Activated B cell treated with CpG ODN at 0.5 μM for 24 hours (primary cell): ENCODE measurements at regions not wholly inside any gene's neighbourhood (a gene's known extent, or its start where the extent isn't known, plus 50 kb on each side); places are given as distances from the start of the nearest gene placed in this dataset.

ENCODE experiments used
- ATAC-seq: fragments of 200-7000 bp; cut with Tn5 transposase; one replicate; pipeline ENCODE4 v1.10.0; 2021; ENCODE audit warnings: low read depth, mild to moderate bottlenecking, moderate library complexity
- CTCF ChIA-PET: fragments of 350-600 bp; sonication (Branson Sonifier 250); formaldehyde crosslinking; loops from one replicate; lab custom pipeline; 2021; ENCODE audit warnings: antibody characterized with exemption; lab: Charles Lee
- POLR2A ChIA-PET: fragments of 350-600 bp; sonication (Branson Sonifier 250); formaldehyde crosslinking; loops from one replicate; lab custom pipeline; 2021; ENCODE audit warnings: antibody characterized with exemption; lab: Charles Lee
- DNase-seq: peaks from one replicate; pipeline ENCODE4 v3.0.0; 2022
- H3K27ac Mint-ChIP-seq: one replicate; pipeline ENCODE4 v1.8.0; 2020; ENCODE audit warnings: mixed read lengths
- H3K27me3 Mint-ChIP-seq: one replicate; pipeline ENCODE4 v1.8.0; 2021; ENCODE audit warnings: mixed read lengths
- H3K36me3 Mint-ChIP-seq: one replicate; pipeline ENCODE4 v1.8.0; 2021; ENCODE audit warnings: low read depth, mixed read lengths
- H3K4me1 Mint-ChIP-seq: one replicate; pipeline ENCODE4 v1.8.0; 2021; ENCODE audit warnings: mixed read lengths
- H3K4me3 Mint-ChIP-seq: one replicate; pipeline ENCODE4 v1.8.0; 2020; ENCODE audit warnings: mild to moderate bottlenecking, mixed read lengths
- H3K9me3 Mint-ChIP-seq: one replicate; pipeline ENCODE4 v1.8.0; 2020; ENCODE audit warnings: mixed read lengths
- CTCF ChIP-seq: fragments of 200-600 bp; IDR thresholded peaks from one replicate; pipeline ENCODE4 v1.8.0; 2022; ENCODE audit warnings: antibody characterized with exemption, mild to moderate bottlenecking
- intact Hi-C: fragments of 100-400 bp; cut with micrococcal nuclease; formaldehyde crosslinking; loops from one replicate; pipeline ENCODE4 v1.15.1; 2024

DNA sequence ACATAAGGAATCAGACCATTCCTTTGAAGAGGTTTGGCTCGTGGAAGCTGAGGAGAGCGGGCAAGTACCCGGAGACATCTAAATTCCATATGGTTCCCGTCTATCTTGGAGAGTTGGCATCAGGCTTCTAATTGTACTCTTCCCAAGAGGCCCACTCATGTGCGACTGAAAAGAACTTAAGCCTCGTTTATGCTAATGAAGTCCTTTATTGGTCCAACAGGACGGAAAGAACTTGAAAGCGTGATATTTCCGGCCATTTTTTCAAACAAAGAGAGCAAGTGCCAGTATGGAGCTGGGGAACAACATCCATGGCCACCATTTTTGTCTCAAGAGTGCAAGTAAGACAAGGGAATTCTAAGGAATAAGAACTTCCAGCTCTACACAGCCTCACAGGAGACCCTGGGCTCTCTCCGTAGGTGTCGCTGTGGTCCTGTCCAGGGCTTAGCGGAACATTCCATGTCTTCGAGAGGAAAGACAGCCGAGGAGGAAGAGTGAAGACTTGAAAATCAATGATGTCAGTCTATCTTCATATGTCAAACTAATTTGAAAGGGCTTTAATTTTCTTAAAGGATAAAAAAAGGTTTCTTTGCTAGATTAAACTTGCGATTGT is 566.0 kb upstream of the PSMD7 start:
- CTCF ChIA-PET: no interaction called here
- intact Hi-C loops: no loop called here

GRCh38 chr16:73725156-73725555 is 571.5 kb upstream of the PSMD7 start:
- Mint-ChIP-seq H3K27me3 (no peaks in the 10 kb centered on the region), H3K27ac (no peak overlapping the region), H3K9me3 (no peaks in the 10 kb centered on the region), H3K4me1 (no peaks in the 10 kb centered on the region), H3K4me3 (no peak overlapping the region), H3K36me3 (no peaks in the 10 kb centered on the region)
- no peak for DNase-seq
- intact Hi-C loops: no loop called here
- no peak for TF ChIP-seq CTCF
- ChIA-PET CTCF (no interaction called here), POLR2A (no interaction called here)
- ATAC-seq: no peak

More for the DNA sequence above, 566.0 kb upstream of the PSMD7 start:
- Mint-ChIP-seq H3K4me3 (no peak overlapping the region), H3K4me1 (no peaks in the 10 kb centered on the region), H3K27me3 (no peaks in the 10 kb centered on the region), H3K27ac (no peak overlapping the region), H3K9me3 (peaks cover 1% of the 10 kb centered on the region), H3K36me3 (no peaks in the 10 kb centered on the region)
- no peak for DNase-seq
- POLR2A ChIA-PET: no interaction called here
- ATAC-seq: no peak
- no peak for TF ChIP-seq CTCF

- no peak for ATAC-seq
- POLR2A ChIA-PET: no interaction called here
These were observed 572.1 kb upstream of the PSMD7 start for GRCh38 chr16:73724503-73724902.

DNA sequence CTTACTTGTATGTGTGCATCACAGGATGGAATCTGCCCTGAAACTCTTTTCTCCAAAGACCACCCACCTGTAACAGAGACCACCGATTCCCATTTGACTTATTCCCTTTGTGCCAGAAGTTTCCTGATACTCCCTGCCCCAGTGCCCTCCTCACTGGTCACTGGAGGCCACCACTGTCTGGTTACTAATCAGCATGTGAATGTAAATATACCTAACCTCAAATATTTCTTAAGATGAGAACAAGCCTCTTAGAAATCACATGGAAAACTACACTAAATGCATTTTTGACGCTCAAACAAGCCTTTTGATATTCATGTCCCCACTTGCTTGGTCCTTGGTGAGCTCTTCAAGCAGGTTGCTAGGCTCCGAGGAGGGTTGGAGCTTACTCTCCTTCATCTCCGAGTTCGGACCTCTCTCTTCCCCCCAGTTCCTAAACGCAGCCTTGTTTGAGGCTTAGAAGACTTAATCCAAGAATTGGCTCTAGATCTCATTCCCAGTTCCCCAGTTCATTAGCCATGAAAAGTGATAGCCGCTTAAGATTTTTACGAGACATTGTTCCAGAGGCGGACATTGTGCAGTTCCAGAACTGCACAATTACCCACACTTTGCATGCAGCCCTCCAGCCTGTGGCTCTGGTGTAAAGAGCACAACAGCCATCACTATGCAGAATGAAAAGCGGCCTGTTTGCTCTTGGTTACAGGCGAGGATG is 579.2 kb upstream of the PSMD7 start:
- ChIA-PET POLR2A (no interaction called here), CTCF (no interaction called here)
- Mint-ChIP-seq H3K27ac (no peak overlapping the region), H3K36me3 (no peaks in the 10 kb centered on the region), H3K4me3 (no peak overlapping the region), H3K9me3 (no peaks in the 10 kb centered on the region), H3K27me3 (no peaks in the 10 kb centered on the region), H3K4me1 (no peaks in the 10 kb centered on the region)
- no peak for TF ChIP-seq CTCF
- DNase-seq (no peak), ATAC-seq (no peak)
- intact Hi-C loops: no loop called here

More at GRCh38 chr16:73724503-73724902, 572.1 kb upstream of the PSMD7 start:
- no peak overlapping the region for H3K4me3 Mint-ChIP-seq
- no peaks in the 10 kb centered on the region for H3K27me3 Mint-ChIP-seq
- intact Hi-C loops: no loop called here
- no peak for DNase-seq
- H3K36me3 Mint-ChIP-seq: no peaks in the 10 kb centered on the region
- CTCF ChIA-PET: no interaction called here
- H3K4me1 Mint-ChIP-seq: no peaks in the 10 kb centered on the region
- H3K9me3 Mint-ChIP-seq: no peaks in the 10 kb centered on the region
- no peak for TF ChIP-seq CTCF
- H3K27ac Mint-ChIP-seq: no peak overlapping the region

- no peak overlapping the region for H3K4me3 Mint-ChIP-seq
- CTCF ChIA-PET: no interaction called here
- H3K4me1 Mint-ChIP-seq: no peaks in the 10 kb centered on the region
- H3K9me3 Mint-ChIP-seq: no peaks in the 10 kb centered on the region
- POLR2A ChIA-PET: no interaction called here
- TF ChIP-seq CTCF: no peak
- no peaks in the 10 kb centered on the region for H3K36me3 Mint-ChIP-seq
- H3K27ac Mint-ChIP-seq: no peak overlapping the region
- ATAC-seq (no peak), DNase-seq (no peak)
- intact Hi-C loops: no loop called here
- no peaks in the 10 kb centered on the region for H3K27me3 Mint-ChIP-seq
These were observed 581.6 kb upstream of the PSMD7 start for GRCh38 chr16:73714976-73715375.
